ENCODE measurements at regions not wholly inside any gene's neighbourhood (a gene's known extent, or its start where the extent isn't known, plus 50 kb on each side); places are given as distances from the start of the nearest gene placed in this dataset.

DNA sequence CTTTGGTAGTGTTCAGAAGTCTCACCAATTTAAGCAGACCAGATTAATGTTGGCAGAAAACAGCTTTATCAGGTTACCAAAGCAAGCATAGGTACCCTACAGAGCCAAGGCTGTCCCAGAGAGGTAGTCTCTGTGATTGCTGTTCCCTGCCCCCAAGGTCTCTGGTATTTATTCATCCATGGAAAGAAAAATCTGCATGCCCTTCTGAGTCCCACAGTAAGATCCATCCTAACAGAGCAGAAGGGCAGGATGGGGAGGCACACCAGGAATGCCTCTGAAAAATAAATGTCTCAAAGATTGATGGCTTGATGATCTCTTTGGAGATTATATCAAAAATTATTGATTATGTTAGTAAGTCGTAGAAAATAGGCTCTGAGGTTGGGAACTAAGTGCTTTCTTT, 122.8 kb downstream of the FAT3 start:
- no peak for DNase-seq (ENCODE audit: low spot score)
- H4K20me1 ChIP-seq (ENCODE audit: insufficient read depth, low read length), result no peaks in the 10 kb centered on the region
- ATAC-seq, result no peak
- no peaks in the 10 kb centered on the region for H3K27me3 ChIP-seq (ENCODE audit: control insufficient read depth in 1 of 2, insufficient read depth in 2 of 2, low read length in 2 of 2)
- no peak overlapping the region for H2AFZ ChIP-seq (ENCODE audit: low read length)
- in situ Hi-C loops (cut with HindIII; ENCODE audit: extremely low pct_ligation_motif_present, low pct_unique_long_range_greater_than_20kb) (no loop called here), intact Hi-C loops (cut with micrococcal nuclease; ENCODE audit: unreplicated experiment) (no loop called here)
- no peaks in the 10 kb centered on the region for H3K9me3 ChIP-seq (ENCODE audit: low read length)
- no peak overlapping the region for H3K4me2 ChIP-seq (ENCODE audit: low read depth, low read length)
- TF ChIP-seq TEAD2 (CRISPR knock-in tag; IDR thresholded peaks at IDR 0.05), result no peak
- no peak for TF ChIP-seq ZNF572 (CRISPR knock-in tag; IDR thresholded peaks at IDR 0.05)
- TF ChIP-seq, protein P1, sequence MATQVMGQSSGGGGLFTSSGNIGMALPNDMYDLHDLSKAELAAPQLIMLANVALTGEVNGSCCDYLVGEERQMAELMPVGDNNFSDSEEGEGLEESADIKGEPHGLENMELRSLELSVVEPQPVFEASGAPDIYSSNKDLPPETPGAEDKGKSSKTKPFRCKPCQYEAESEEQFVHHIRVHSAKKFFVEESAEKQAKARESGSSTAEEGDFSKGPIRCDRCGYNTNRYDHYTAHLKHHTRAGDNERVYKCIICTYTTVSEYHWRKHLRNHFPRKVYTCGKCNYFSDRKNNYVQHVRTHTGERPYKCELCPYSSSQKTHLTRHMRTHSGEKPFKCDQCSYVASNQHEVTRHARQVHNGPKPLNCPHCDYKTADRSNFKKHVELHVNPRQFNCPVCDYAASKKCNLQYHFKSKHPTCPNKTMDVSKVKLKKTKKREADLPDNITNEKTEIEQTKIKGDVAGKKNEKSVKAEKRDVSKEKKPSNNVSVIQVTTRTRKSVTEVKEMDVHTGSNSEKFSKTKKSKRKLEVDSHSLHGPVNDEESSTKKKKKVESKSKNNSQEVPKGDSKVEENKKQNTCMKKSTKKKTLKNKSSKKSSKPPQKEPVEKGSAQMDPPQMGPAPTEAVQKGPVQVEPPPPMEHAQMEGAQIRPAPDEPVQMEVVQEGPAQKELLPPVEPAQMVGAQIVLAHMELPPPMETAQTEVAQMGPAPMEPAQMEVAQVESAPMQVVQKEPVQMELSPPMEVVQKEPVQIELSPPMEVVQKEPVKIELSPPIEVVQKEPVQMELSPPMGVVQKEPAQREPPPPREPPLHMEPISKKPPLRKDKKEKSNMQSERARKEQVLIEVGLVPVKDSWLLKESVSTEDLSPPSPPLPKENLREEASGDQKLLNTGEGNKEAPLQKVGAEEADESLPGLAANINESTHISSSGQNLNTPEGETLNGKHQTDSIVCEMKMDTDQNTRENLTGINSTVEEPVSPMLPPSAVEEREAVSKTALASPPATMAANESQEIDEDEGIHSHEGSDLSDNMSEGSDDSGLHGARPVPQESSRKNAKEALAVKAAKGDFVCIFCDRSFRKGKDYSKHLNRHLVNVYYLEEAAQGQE (IDR thresholded peaks at IDR 0.05; ENCODE audit: borderline replicate concordance in 1 of 2, low read depth in 1 of 2, low read length in 2 of 2), result no peak
- TF ChIP-seq ZMYM2 (CRISPR knock-in tag; IDR thresholded peaks at IDR 0.05), result no peak
- TF ChIP-seq TARDBP (CRISPR knock-in tag; IDR thresholded peaks at IDR 0.05), result no peak
- TF ChIP-seq PBX3 (CRISPR knock-in tag; IDR thresholded peaks at IDR 0.05; ENCODE audit: borderline replicate concordance), result no peak
- TF ChIP-seq PCBP2 (optimal IDR thresholded peaks at IDR 0.05; ENCODE audit: low read depth, low read length, poor library complexity, severe bottlenecking), result no peak
- TF ChIP-seq ZNF558 (CRISPR knock-in tag; IDR thresholded peaks at IDR 0.05; ENCODE audit: borderline replicate concordance), result no peak
- TF ChIP-seq NAIF1 (CRISPR knock-in tag; IDR thresholded peaks at IDR 0.05; ENCODE audit: borderline replicate concordance), result no peak
- no peak for TF ChIP-seq ZNF496 (CRISPR knock-in tag; IDR thresholded peaks at IDR 0.05; ENCODE audit: insufficient replicate concordance)
- TF ChIP-seq IRF2 (CRISPR knock-in tag; IDR thresholded peaks at IDR 0.05), result no peak
- TF ChIP-seq MIER2 (CRISPR knock-in tag; IDR thresholded peaks at IDR 0.05), result no peak
- no peak for TF ChIP-seq SCMH1 (CRISPR knock-in tag; IDR thresholded peaks at IDR 0.05; ENCODE audit: borderline replicate concordance)
- TF ChIP-seq ZUFSP (CRISPR knock-in tag; IDR thresholded peaks at IDR 0.05; ENCODE audit: borderline replicate concordance), result no peak
- TF ChIP-seq SNAI1 (CRISPR knock-in tag; IDR thresholded peaks at IDR 0.05; ENCODE audit: borderline replicate concordance), result no peak
- no peak for TF ChIP-seq IKZF1 (IDR thresholded peaks at IDR 0.05)
- no peak for TF ChIP-seq ZKSCAN8 (CRISPR knock-in tag; IDR thresholded peaks at IDR 0.05; ENCODE audit: borderline replicate concordance)
- no peak overlapping the region for H3K27ac ChIP-seq (ENCODE audit: extremely low read length, insufficient read depth, low read length)
- ChIA-PET POLR2A (no interaction called here), CTCF (ENCODE audit: low intra/inter-chr PET ratio, low total read pairs) (no interaction called here)
- no peaks in the 10 kb centered on the region for H3K79me2 ChIP-seq (ENCODE audit: insufficient read depth, low read length)
- BruUV-seq (replicated peaks), result no TSS peak
- H3K9ac ChIP-seq (ENCODE audit: insufficient read depth, low read depth, low read length), result no peak overlapping the region
- H3K36me3 ChIP-seq (replicated peaks in 1 of 2; ENCODE audit: control insufficient read depth in 1 of 2, insufficient read depth in 2 of 2, low read length in 2 of 2), result no peaks in the 10 kb centered on the region
- H3K4me3 ChIP-seq (replicated peaks in 1 of 3; ENCODE audit: insufficient read depth in 1 of 3, low read depth in 2 of 3, low read length in 3 of 3), result no peak overlapping the region
- no peak for FAIRE-seq
- no peaks in the 10 kb centered on the region for H3K4me1 ChIP-seq (ENCODE audit: insufficient read depth, low read length)
- WGBS (ENCODE audit: low lambda C conversion rate), result 0% methylated on average over 1 of the region's 1 CpG
